Loucy (cell line): ENCODE measurements at regions not wholly inside any gene's neighbourhood (a gene's known extent, or its start where the extent isn't known, plus 50 kb on each side); places are given as distances from the start of the nearest gene placed in this dataset.

ENCODE experiments used
- H2AFZ ChIP-seq: fragments of 200-600 bp; sonication (generic); 2 replicates; pipeline ENCODE4 v1.6.0; 2016; ENCODE audit warnings: antibody characterized with exemption, mild to moderate bottlenecking, low read length, moderate library complexity
- H3F3A ChIP-seq: fragments of 200-600 bp; 2 replicates; pipeline ENCODE4 v1.6.0; 2016; ENCODE audit warnings: antibody characterized with exemption, low read depth, mild to moderate bottlenecking
- H3K27me3 ChIP-seq: fragments of 200-600 bp; sonication (generic); 2 replicates; pipeline ENCODE4 v1.6.1; 2014; ENCODE audit warnings: low read length, mild to moderate bottlenecking; ENCODE audit not compliant: insufficient read depth, poor library complexity, severe bottlenecking
- H3K36me3 ChIP-seq: fragments of 200-600 bp; sonication (generic); 2 replicates; pipeline ENCODE4 v1.6.1; 2016; ENCODE audit warnings: low read length; ENCODE audit not compliant: insufficient read depth
- H3K4me1 ChIP-seq: fragments of 200-600 bp; sonication (generic); 2 replicates; pipeline ENCODE4 v1.5.1; 2014; ENCODE audit warnings: low read length, mild to moderate bottlenecking; ENCODE audit not compliant: insufficient read depth, poor library complexity, severe bottlenecking
- H3K4me2 ChIP-seq: fragments of 200-600 bp; sonication (generic); 2 replicates; pipeline ENCODE4 v1.6.0; 2014; ENCODE audit warnings: antibody characterized with exemption, low read length, low read depth, mild to moderate bottlenecking; ENCODE audit not compliant: poor library complexity, severe bottlenecking
- H3K4me3 ChIP-seq: fragments of 200-600 bp; sonication (generic); 2 replicates; pipeline ENCODE4 v1.5.1; 2014; ENCODE audit warnings: low read length, mild to moderate bottlenecking, mixed read lengths; ENCODE audit not compliant: poor library complexity, severe bottlenecking
- H3K79me2 ChIP-seq: fragments of 200-600 bp; sonication (generic); 2 replicates; pipeline ENCODE4 v1.6.1; 2014; ENCODE audit warnings: low read length; ENCODE audit not compliant: insufficient read depth
- H3K9ac ChIP-seq: fragments of 200-600 bp; sonication (generic); 2 replicates; pipeline ENCODE4 v1.6.0; 2014; ENCODE audit warnings: mild to moderate bottlenecking, low read depth, low read length, moderate library complexity; ENCODE audit not compliant: poor library complexity, severe bottlenecking
- H3K9me2 ChIP-seq: fragments of 200-600 bp; sonication (generic); replicated peaks from 2 replicates; pipeline ENCODE4 v1.6.1; 2016; ENCODE audit warnings: low read depth, low read length, mixed read lengths
- H3K9me3 ChIP-seq: fragments of 200-600 bp; sonication (generic); 2 replicates; pipeline ENCODE4 v1.6.1; 2014; ENCODE audit warnings: mild to moderate bottlenecking, antibody characterized with exemption, low read length, low read depth; ENCODE audit not compliant: insufficient read depth
- H4K20me1 ChIP-seq: fragments of 200-600 bp; sonication (generic); 2 replicates; pipeline ENCODE4 v1.6.0; 2014; ENCODE audit warnings: antibody characterized with exemption, low read length, mild to moderate bottlenecking; ENCODE audit not compliant: insufficient read depth, poor library complexity, severe bottlenecking
- EZH2phosphoT487 ChIP-seq: fragments of 200-600 bp; IDR thresholded peaks from 2 replicates; pipeline ENCODE4 v1.6.1; 2018; ENCODE audit warnings: antibody characterized with exemption, mild to moderate bottlenecking, moderate library complexity, borderline replicate concordance
- TF ChIP-seq, protein P1 (sequence below): fragments of 200-600 bp; sonication (generic); conservative IDR thresholded peaks from 2 replicates; pipeline ENCODE4 v1.5.1; 2014; ENCODE audit warnings: mild to moderate bottlenecking, antibody characterized with exemption, low read length

DNA sequence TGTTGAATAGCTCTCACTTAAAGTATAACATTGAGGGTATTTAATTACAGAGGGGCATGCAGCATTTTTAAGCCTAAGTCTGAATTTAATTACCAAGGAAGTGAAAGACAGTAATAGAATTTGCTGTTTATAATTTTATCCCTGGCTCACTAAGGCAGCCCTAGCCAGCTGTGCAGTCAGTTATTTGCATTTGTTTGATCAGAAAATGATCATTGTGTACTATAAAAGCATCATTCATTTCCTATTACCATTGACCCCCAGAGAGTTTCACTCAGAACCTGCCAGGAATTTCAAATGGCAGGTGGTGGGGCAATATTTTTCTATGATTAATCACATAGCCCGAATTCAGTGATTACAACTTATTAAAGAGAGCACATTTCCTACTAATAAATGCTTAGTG is 277.1 kb upstream of the KAZN start:
- H3K4me2 ChIP-seq: peak overlapping the region; percentile 63

DNA sequence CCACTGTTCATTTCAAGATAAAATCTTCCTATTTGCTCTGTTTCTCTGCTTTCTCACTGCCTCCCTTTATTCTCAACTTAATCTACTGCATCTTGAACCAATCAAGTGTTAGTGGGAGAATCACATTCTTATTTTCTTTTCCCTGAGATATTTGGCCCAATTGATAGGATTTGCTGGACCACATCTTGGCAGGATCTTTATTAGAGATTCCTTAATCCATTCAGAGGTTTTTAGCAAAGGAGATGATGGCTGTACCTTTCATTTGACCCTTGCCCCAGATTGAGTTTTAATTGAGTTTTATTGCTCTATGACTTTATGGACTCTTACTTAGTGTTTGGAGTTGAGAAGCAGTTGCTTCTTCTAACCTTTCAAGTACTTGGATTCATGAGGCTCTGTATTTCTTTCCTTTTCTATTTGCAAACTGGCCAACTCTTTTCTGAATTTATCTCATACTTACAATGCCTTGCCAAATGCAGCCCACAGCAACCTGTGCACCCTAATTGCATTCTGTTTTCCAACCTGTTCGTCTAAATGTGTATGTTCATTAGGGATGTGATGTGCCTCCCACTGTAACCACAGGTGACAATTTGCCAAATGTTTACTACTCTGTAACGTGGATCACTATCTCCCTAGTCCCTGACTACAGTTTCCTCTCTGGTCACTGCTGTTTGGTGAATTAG is 274.8 kb upstream of the KAZN start:
- no peaks in the 10 kb centered on the region for H3K9me2 ChIP-seq
- no peaks in the 10 kb centered on the region for H3F3A ChIP-seq
- no peaks in the 10 kb centered on the region for H3K9me3 ChIP-seq
- H3K36me3 ChIP-seq: no peaks in the 10 kb centered on the region
- TF ChIP-seq, protein P1, sequence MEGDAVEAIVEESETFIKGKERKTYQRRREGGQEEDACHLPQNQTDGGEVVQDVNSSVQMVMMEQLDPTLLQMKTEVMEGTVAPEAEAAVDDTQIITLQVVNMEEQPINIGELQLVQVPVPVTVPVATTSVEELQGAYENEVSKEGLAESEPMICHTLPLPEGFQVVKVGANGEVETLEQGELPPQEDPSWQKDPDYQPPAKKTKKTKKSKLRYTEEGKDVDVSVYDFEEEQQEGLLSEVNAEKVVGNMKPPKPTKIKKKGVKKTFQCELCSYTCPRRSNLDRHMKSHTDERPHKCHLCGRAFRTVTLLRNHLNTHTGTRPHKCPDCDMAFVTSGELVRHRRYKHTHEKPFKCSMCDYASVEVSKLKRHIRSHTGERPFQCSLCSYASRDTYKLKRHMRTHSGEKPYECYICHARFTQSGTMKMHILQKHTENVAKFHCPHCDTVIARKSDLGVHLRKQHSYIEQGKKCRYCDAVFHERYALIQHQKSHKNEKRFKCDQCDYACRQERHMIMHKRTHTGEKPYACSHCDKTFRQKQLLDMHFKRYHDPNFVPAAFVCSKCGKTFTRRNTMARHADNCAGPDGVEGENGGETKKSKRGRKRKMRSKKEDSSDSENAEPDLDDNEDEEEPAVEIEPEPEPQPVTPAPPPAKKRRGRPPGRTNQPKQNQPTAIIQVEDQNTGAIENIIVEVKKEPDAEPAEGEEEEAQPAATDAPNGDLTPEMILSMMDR: no peak
- no peak for TF ChIP-seq EZH2phosphoT487
- no peak overlapping the region for H2AFZ ChIP-seq
- H3K79me2 ChIP-seq: no peaks in the 10 kb centered on the region
- no peaks in the 10 kb centered on the region for H4K20me1 ChIP-seq
- no peaks in the 10 kb centered on the region for H3K27me3 ChIP-seq
- H3K4me1 ChIP-seq: peaks cover 4% of the 10 kb centered on the region
- no peak overlapping the region for H3K4me2 ChIP-seq
- no peak overlapping the region for H3K9ac ChIP-seq
- no peak overlapping the region for H3K4me3 ChIP-seq

More for the DNA sequence above, 277.1 kb upstream of the KAZN start:
- H3K4me3 ChIP-seq: peak overlapping the region; percentile 52
- H3K27me3 ChIP-seq: no peaks in the 10 kb centered on the region
- TF ChIP-seq EZH2phosphoT487: no peak
- TF ChIP-seq, protein P1: no peak
- no peaks in the 10 kb centered on the region for H4K20me1 ChIP-seq
- H3K79me2 ChIP-seq: no peaks in the 10 kb centered on the region
- no peaks in the 10 kb centered on the region for H3K36me3 ChIP-seq
- peak overlapping the region; percentile 21; the same call in 1 of the 2 replicates for H2AFZ ChIP-seq
- H3K9me2 ChIP-seq: no peaks in the 10 kb centered on the region
- H3F3A ChIP-seq: no peaks in the 10 kb centered on the region
- peaks cover 4% of the 10 kb centered on the region for H3K4me1 ChIP-seq
- H3K9ac ChIP-seq: peak overlapping the region; percentile 47
- no peaks in the 10 kb centered on the region for H3K9me3 ChIP-seq

DNA sequence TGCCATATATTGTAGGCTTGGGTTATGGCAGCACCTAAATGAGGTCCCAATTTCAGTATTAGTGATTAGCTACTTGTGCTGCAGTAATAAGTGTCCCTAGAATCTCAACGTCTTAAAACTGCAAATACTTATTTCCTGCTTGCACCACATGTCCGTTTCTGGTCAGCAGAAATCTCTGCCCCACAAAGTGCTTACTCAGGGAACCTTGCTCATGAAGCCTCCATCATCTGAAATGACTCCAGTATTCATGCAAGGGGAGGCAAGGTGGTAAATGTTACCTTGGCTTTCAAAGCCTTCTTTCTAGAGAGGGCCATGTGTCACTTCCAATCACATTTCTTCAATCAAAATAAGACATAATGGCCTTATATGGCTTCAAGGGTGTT is 274.2 kb upstream of the KAZN start:
- no peaks in the 10 kb centered on the region for H3K36me3 ChIP-seq
- H3K27me3 ChIP-seq: no peaks in the 10 kb centered on the region
- no peaks in the 10 kb centered on the region for H3F3A ChIP-seq
- no peak overlapping the region for H3K4me3 ChIP-seq
- no peak overlapping the region for H3K4me2 ChIP-seq
- peaks cover 4% of the 10 kb centered on the region for H3K4me1 ChIP-seq
- H3K9me2 ChIP-seq: no peaks in the 10 kb centered on the region
- no peaks in the 10 kb centered on the region for H3K9me3 ChIP-seq
- H3K79me2 ChIP-seq: no peaks in the 10 kb centered on the region
- no peak for TF ChIP-seq EZH2phosphoT487
- TF ChIP-seq, protein P1: no peak
- no peak overlapping the region for H3K9ac ChIP-seq
- H4K20me1 ChIP-seq: no peaks in the 10 kb centered on the region
- H2AFZ ChIP-seq: no peak overlapping the region
